Fibroblast of lung (primary cell): ENCODE measurements at regions not wholly inside any gene's neighbourhood (a gene's known extent, or its start where the extent isn't known, plus 50 kb on each side); places are given as distances from the start of the nearest gene placed in this dataset.

Experiments used
- DNase-seq, 2 donors: peaks; one replicate each; pipeline versions ENCODE4 v3.0.0 to v3.0.0-alpha.2; 2010; ENCODE audit warnings: low read depth in 2 of 2
- H2AFZ ChIP-seq: 2 replicates; pipeline ENCODE4 v1.5.1; 2012; ENCODE audit warnings: low read length, control low read depth, inconsistent platforms
- H3K27ac ChIP-seq: 2 replicates; pipeline ENCODE4 v1.5.1; 2011; ENCODE audit warnings: low read length, control low read depth; ENCODE audit not compliant: insufficient read depth
- H3K27me3 ChIP-seq: 2 replicates; pipeline ENCODE4 v1.5.1; 2011; ENCODE audit warnings: mild to moderate bottlenecking, low read length; ENCODE audit not compliant: control insufficient read depth, insufficient read depth
- H3K36me3 ChIP-seq: 2 replicates; pipeline ENCODE4 v1.5.1; 2011; ENCODE audit warnings: low read length; ENCODE audit not compliant: control insufficient read depth, insufficient read depth
- H3K4me1 ChIP-seq: 2 replicates; pipeline ENCODE4 v1.5.1; 2011; ENCODE audit warnings: low read length; ENCODE audit not compliant: control insufficient read depth, insufficient read depth; ENCODE audit errors: extremely low read depth
- H3K4me2 ChIP-seq: 2 replicates; pipeline ENCODE4 v1.5.1; 2011; ENCODE audit warnings: low read length, control low read depth; ENCODE audit not compliant: insufficient read depth; ENCODE audit errors: extremely low read depth
- H3K4me3 ChIP-seq, 4 experiments: fragments of 200-600 bp in 1 of 4; sonication (generic) in 1 of 4; replicated peaks in 1 of 4; 2 replicates each; pipeline ENCODE4 v1.5.1; 2011 to 2016; ENCODE audit warnings: low read length in 4 of 4, low read depth in 3 of 4, mild to moderate bottlenecking in 3 of 4, control low read depth in 2 of 4, inconsistent platforms in 1 of 4, mixed read lengths in 1 of 4; ENCODE audit not compliant: insufficient read depth in 1 of 4; ENCODE audit errors: control extremely low read depth in 1 of 4
- H3K79me2 ChIP-seq: 2 replicates; pipeline ENCODE4 v1.5.1; 2012; ENCODE audit warnings: mild to moderate bottlenecking, low read length, inconsistent platforms; ENCODE audit not compliant: control insufficient read depth, insufficient read depth
- H3K9ac ChIP-seq: 2 replicates; pipeline ENCODE4 v1.5.1; 2011; ENCODE audit warnings: mild to moderate bottlenecking, low read length, control low read depth; ENCODE audit not compliant: insufficient read depth
- H3K9me3 ChIP-seq: 2 replicates; pipeline ENCODE4 v1.5.1; 2012; ENCODE audit warnings: low read depth, low read length; ENCODE audit not compliant: control insufficient read depth, insufficient read depth
- H4K20me1 ChIP-seq: 2 replicates; pipeline ENCODE4 v1.5.1; 2011; ENCODE audit warnings: low read length; ENCODE audit not compliant: control insufficient read depth, insufficient read depth; ENCODE audit errors: extremely low read depth
- CTCF ChIP-seq, 2 donors: IDR thresholded peaks in 1 of 2; conservative IDR thresholded peaks in 1 of 2; 1 replicate in 1 of 2; 2 replicates in 1 of 2; pipeline ENCODE4 v1.5.1; 2011 to 2012; ENCODE audit warnings: low read length in 2 of 2, control low read depth in 1 of 2, inconsistent platforms in 1 of 2, low read depth in 1 of 2, mild to moderate bottlenecking in 1 of 2
- EZH2 ChIP-seq: IDR thresholded peaks from 2 replicates; pipeline ENCODE4 v1.5.1; 2012; ENCODE audit warnings: low read length, control low read depth, mild to moderate bottlenecking; ENCODE audit errors: missing control alignments

- Histone ChIP-seq H3K36me3 (no peaks in the 10 kb centered on the region), H3K9ac (no peak overlapping the region), H4K20me1 (no peaks in the 10 kb centered on the region), H3K4me3 (no peak overlapping the region), H3K9me3 (no peaks in the 10 kb centered on the region), H3K4me1 (no peaks in the 10 kb centered on the region), H3K79me2 (no peaks in the 10 kb centered on the region), H3K4me2 (no peak overlapping the region), H3K27ac (no peak overlapping the region), H2AFZ (no peak overlapping the region), H3K27me3 (no peaks in the 10 kb centered on the region)
- DNase-seq, result no peak
- TF ChIP-seq EZH2, result no peak
- TF ChIP-seq CTCF (conservative IDR thresholded peaks at IDR 0.05 in 1 of 2, IDR thresholded peaks at IDR 0.05 in 1 of 2; ENCODE audit: low read depth in 1 of 2, low read length in 2 of 2), result no peak
Observed at GRCh38 chr7:91796122-91796521, 84.4 kb downstream of the MTERF1 start.

GRCh38 chr7:91798425-91798824 lies 82.1 kb downstream of the MTERF1 start:
- Histone ChIP-seq H3K36me3 (no peaks in the 10 kb centered on the region), H3K4me1 (no peaks in the 10 kb centered on the region), H2AFZ (no peak overlapping the region), H4K20me1 (no peaks in the 10 kb centered on the region), H3K9me3 (no peaks in the 10 kb centered on the region), H3K4me2 (no peak overlapping the region), H3K79me2 (no peaks in the 10 kb centered on the region), H3K27me3 (no peaks in the 10 kb centered on the region), H3K27ac (no peak overlapping the region), H3K9ac (no peak overlapping the region), H3K4me3 (no peak overlapping the region)
- TF ChIP-seq CTCF (conservative IDR thresholded peaks at IDR 0.05 in 1 of 2, IDR thresholded peaks at IDR 0.05 in 1 of 2; ENCODE audit: low read depth in 1 of 2, low read length in 2 of 2) (no peak), EZH2 (no peak)
- DNase-seq, result no peak

GRCh38 chr7:91800389-91800788 lies 80.1 kb downstream of the MTERF1 start:
- H2AFZ ChIP-seq, result no peak overlapping the region
- H3K36me3 ChIP-seq, result no peaks in the 10 kb centered on the region
- H3K9me3 ChIP-seq, result no peaks in the 10 kb centered on the region
- DNase-seq, result no peak
- H3K9ac ChIP-seq, result no peak overlapping the region
- no peaks in the 10 kb centered on the region for H3K79me2 ChIP-seq
- H3K27ac ChIP-seq, result no peak overlapping the region
- no peaks in the 10 kb centered on the region for H4K20me1 ChIP-seq
- H3K27me3 ChIP-seq, result no peaks in the 10 kb centered on the region
- no peak for TF ChIP-seq EZH2
- TF ChIP-seq CTCF (conservative IDR thresholded peaks at IDR 0.05 in 1 of 2, IDR thresholded peaks at IDR 0.05 in 1 of 2; ENCODE audit: low read depth in 1 of 2, low read length in 2 of 2), result no peak
- H3K4me1 ChIP-seq, result no peaks in the 10 kb centered on the region
- no peak overlapping the region for H3K4me2 ChIP-seq
- H3K4me3 ChIP-seq, result no peak overlapping the region
